Activated CD4-positive, alpha-beta T cell treated with anti-CD3 and anti-CD28 coated beads for 36 hours (primary cell): ENCODE measurements at regions not wholly inside any gene's neighbourhood (a gene's known extent, or its start where the extent isn't known, plus 50 kb on each side); places are given as distances from the start of the nearest gene placed in this dataset.

ENCODE experiments used
- ATAC-seq: fragments of 200-7000 bp; cut with Tn5 transposase; one replicate; pipeline ENCODE4 v1.10.0; 2021; ENCODE audit warnings: mild to moderate bottlenecking, moderate library complexity
- CTCF ChIA-PET: fragments of 350-600 bp; sonication (Branson Sonifier 250); formaldehyde crosslinking; loops from one replicate; lab custom pipeline; 2021; ENCODE audit warnings: antibody characterized with exemption; lab: Charles Lee
- POLR2A ChIA-PET: fragments of 350-600 bp; sonication (Branson Sonifier 250); formaldehyde crosslinking; loops from one replicate; lab custom pipeline; 2021; ENCODE audit warnings: antibody characterized with exemption, inconsistent platforms; lab: Charles Lee
- DNase-seq: peaks from one replicate; pipeline ENCODE4 v3.0.0-alpha.2; 2020
- H3K27ac Mint-ChIP-seq: one replicate; pipeline ENCODE4 v1.8.0; 2021; ENCODE audit warnings: mixed read lengths
- H3K27me3 Mint-ChIP-seq: one replicate; pipeline ENCODE4 v1.8.0; 2021; ENCODE audit warnings: mixed read lengths
- H3K36me3 Mint-ChIP-seq: one replicate; pipeline ENCODE4 v1.8.0; 2021; ENCODE audit warnings: low read depth, mixed read lengths
- H3K4me1 Mint-ChIP-seq: one replicate; pipeline ENCODE4 v1.8.0; 2021; ENCODE audit warnings: mixed read lengths
- H3K4me3 Mint-ChIP-seq: one replicate; pipeline ENCODE4 v1.8.0; 2021; ENCODE audit warnings: mild to moderate bottlenecking, moderate library complexity, mixed read lengths
- H3K9me3 Mint-ChIP-seq: one replicate; pipeline ENCODE4 v1.8.0; 2021; ENCODE audit warnings: low read depth, mixed read lengths
- intact Hi-C, 2 experiments: fragments of 100-400 bp; cut with DNase I in 1 of 2; cut with micrococcal nuclease in 1 of 2; formaldehyde crosslinking; loops; one replicate each; pipeline versions ENCODE4 v1.14.2 to v1.15.1; 2022 to 2024; cut with DNase I, micrococcal nuclease

DNA sequence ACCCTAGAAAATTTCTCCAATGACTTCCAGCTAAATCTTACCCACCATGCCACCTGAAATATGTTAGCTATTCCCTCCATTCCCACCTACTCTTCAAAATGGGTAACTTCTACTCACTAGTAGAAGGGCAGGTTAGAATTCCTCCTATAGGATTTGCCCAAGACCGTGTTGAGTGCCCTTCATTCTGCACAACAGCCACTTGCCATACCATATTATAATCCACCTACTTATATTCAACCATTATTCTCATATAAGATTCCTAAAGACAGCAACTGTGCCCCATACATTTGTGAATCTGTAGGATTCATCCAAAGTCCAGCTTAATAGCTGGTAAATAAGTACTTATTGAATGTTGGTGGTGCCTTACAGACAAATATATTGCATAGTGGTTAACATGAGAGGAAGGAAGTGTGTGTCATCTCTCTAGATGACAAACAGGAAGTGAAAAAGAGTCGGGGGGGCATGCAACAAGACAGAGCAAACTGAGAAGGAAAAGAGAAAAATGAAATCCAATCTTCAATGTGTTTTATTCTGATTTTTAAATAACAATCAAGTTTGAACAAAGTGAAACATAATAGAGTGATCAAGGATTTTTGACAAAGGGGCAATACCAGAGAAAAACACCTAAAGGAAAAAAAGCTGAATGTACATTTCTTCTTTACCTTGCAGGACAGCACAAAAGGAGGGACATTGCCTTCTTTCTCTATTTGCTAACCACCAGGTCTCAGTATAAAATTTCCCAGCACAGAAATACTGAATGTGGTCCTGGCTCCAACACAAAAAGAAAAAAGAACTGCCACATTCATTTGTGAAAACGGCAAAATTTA, 389.3 kb upstream of the USP15 start:
- DNase-seq: no peak
- ChIA-PET POLR2A (no interaction called here), CTCF (no interaction called here)
- Mint-ChIP-seq H3K27ac (no peak overlapping the region), H3K4me1 (no peaks in the 10 kb centered on the region), H3K4me3 (no peak overlapping the region), H3K9me3 (no peaks in the 10 kb centered on the region), H3K36me3 (no peaks in the 10 kb centered on the region), H3K27me3 (no peaks in the 10 kb centered on the region)
- intact Hi-C loops: no loop called here
- ATAC-seq: peak; percentile 86

- ChIA-PET POLR2A (no interaction called here), CTCF (no interaction called here)
- Mint-ChIP-seq H3K36me3 (no peaks in the 10 kb centered on the region), H3K27me3 (no peaks in the 10 kb centered on the region), H3K9me3 (no peaks in the 10 kb centered on the region), H3K27ac (no peak overlapping the region), H3K4me3 (no peak overlapping the region), H3K4me1 (no peaks in the 10 kb centered on the region)
- DNase-seq (no peak), ATAC-seq (no peak)
- intact Hi-C loops: no loop called here
Measured at GRCh38 chr12:61871485-61871810, 388.8 kb upstream of the USP15 start.

- POLR2A ChIA-PET: no interaction called here
- Mint-ChIP-seq H3K27me3 (no peaks in the 10 kb centered on the region), H3K4me1 (no peaks in the 10 kb centered on the region), H3K36me3 (no peaks in the 10 kb centered on the region), H3K9me3 (no peaks in the 10 kb centered on the region), H3K27ac (no peak overlapping the region), H3K4me3 (no peak overlapping the region)
- intact Hi-C loops: no loop called here
- DNase-seq: no peak
- no peak for ATAC-seq
- CTCF ChIA-PET: no interaction called here
Measured at GRCh38 chr12:61879229-61879628, 381.0 kb upstream of the USP15 start.

GRCh38 chr12:61880186-61880585, 380.0 kb upstream of the USP15 start:
- no peak for ATAC-seq
- Mint-ChIP-seq H3K9me3 (no peaks in the 10 kb centered on the region), H3K4me1 (no peaks in the 10 kb centered on the region), H3K27ac (no peak overlapping the region), H3K4me3 (no peak overlapping the region), H3K27me3 (no peaks in the 10 kb centered on the region), H3K36me3 (no peaks in the 10 kb centered on the region)
- DNase-seq: no peak
- POLR2A ChIA-PET: no interaction called here
- CTCF ChIA-PET: no interaction called here
- intact Hi-C loops: no loop called here

GRCh38 chr12:61891632-61892031, 368.6 kb upstream of the USP15 start:
- Mint-ChIP-seq H3K27me3 (no peaks in the 10 kb centered on the region), H3K4me3 (no peak overlapping the region), H3K36me3 (no peaks in the 10 kb centered on the region), H3K9me3 (no peaks in the 10 kb centered on the region), H3K27ac (no peak overlapping the region), H3K4me1 (no peaks in the 10 kb centered on the region)
- intact Hi-C loops: no loop called here
- DNase-seq: no peak
- ATAC-seq: no peak
- ChIA-PET POLR2A (no interaction called here), CTCF (no interaction called here)

DNA sequence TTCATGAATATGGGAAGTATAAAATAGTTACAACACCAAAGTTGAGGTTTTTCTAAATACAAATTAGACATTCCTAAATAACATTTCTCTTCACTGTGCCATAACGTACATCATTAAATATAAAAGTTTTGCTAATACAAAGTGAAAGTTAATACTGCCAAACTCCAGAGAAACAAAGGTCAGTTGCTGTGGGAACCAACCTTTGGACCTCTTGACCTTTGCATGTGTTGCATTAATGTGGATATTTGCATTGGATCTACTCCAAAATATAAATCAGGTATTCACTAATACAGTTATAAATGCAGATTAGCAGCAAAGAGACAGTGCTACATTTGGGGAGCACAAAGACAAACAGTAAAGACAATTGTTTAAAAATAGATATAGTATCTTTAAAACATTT, 366.0 kb upstream of the USP15 start:
- DNase-seq: no peak
- ATAC-seq: no peak
- ChIA-PET CTCF (no interaction called here), POLR2A (no interaction called here)
- H3K36me3 Mint-ChIP-seq: no peaks in the 10 kb centered on the region
- H3K9me3 Mint-ChIP-seq: peaks cover 6% of the 10 kb centered on the region
- intact Hi-C loops: no loop called here
- H3K4me3 Mint-ChIP-seq: no peak overlapping the region
- H3K27me3 Mint-ChIP-seq: no peaks in the 10 kb centered on the region
- no peak overlapping the region for H3K27ac Mint-ChIP-seq
- H3K4me1 Mint-ChIP-seq: no peaks in the 10 kb centered on the region

GRCh38 chr12:61896436-61896835, 363.8 kb upstream of the USP15 start:
- H3K4me3 Mint-ChIP-seq: no peak overlapping the region
- no peak overlapping the region for H3K27ac Mint-ChIP-seq
- DNase-seq (no peak), ATAC-seq (no peak)
- no peaks in the 10 kb centered on the region for H3K27me3 Mint-ChIP-seq
- H3K4me1 Mint-ChIP-seq: no peaks in the 10 kb centered on the region
- ChIA-PET CTCF (no interaction called here), POLR2A (no interaction called here)
- intact Hi-C loops: no loop called here
- no peaks in the 10 kb centered on the region for H3K36me3 Mint-ChIP-seq
- H3K9me3 Mint-ChIP-seq: peaks cover 9% of the 10 kb centered on the region

DNA sequence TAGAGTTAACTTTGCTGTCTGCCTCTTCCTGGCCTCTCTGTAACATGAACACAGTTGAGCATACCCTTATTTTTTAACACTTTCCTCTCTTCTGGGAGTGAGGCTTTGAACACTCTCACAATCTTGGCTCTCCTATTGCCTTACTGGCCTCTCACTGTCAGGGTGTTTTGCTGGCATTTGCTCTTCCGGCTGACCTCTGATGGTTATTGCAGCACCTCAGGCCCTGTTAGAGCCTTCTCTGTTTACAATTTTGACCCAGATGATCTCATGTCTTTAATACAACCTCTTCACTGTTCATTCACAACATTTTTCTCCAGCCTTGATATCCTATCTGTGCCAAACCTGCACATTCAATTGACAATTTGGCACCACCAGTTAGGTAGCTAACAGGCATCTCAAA, 357.8 kb upstream of the USP15 start:
- DNase-seq: no peak
- ATAC-seq: no peak
- POLR2A ChIA-PET: no interaction called here
- Mint-ChIP-seq H3K9me3 (peaks cover 18% of the 10 kb centered on the region), H3K4me3 (no peak overlapping the region), H3K36me3 (no peaks in the 10 kb centered on the region), H3K27ac (no peak overlapping the region), H3K4me1 (no peaks in the 10 kb centered on the region), H3K27me3 (no peaks in the 10 kb centered on the region)
- intact Hi-C loops: no loop called here
- CTCF ChIA-PET: no interaction called here

DNA sequence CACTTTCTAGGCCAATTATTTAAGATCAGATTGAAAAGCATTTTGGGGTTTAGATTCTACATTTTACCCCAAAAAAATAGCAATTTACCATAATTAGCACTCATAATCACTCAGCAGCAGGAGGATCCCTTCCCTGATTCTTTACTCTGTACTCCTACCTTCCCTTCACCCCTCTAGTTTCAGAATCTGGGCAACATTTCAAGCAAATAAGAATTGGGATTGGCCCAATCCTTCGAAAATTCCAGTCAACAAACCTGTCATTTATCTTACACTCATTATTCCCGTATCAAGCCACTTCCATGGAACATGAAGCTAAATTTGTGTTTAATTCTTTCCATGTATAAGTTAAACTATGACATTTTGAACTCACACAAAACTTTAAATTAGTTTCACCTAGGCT, 349.1 kb upstream of the USP15 start:
- Mint-ChIP-seq H3K27ac (no peak overlapping the region), H3K9me3 (no peaks in the 10 kb centered on the region), H3K36me3 (no peaks in the 10 kb centered on the region), H3K27me3 (no peaks in the 10 kb centered on the region), H3K4me3 (no peak overlapping the region), H3K4me1 (no peaks in the 10 kb centered on the region)
- ChIA-PET POLR2A (no interaction called here), CTCF (no interaction called here)
- DNase-seq (no peak), ATAC-seq (no peak)
- intact Hi-C loops: no loop called here

GRCh38 chr12:61915420-61915819, 344.8 kb upstream of the USP15 start:
- ChIA-PET POLR2A (no interaction called here), CTCF (no interaction called here)
- no peaks in the 10 kb centered on the region for H3K36me3 Mint-ChIP-seq
- no peak overlapping the region for H3K27ac Mint-ChIP-seq
- H3K9me3 Mint-ChIP-seq: peaks cover 2% of the 10 kb centered on the region
- intact Hi-C loops: no loop called here
- no peaks in the 10 kb centered on the region for H3K27me3 Mint-ChIP-seq
- no peaks in the 10 kb centered on the region for H3K4me1 Mint-ChIP-seq
- no peak overlapping the region for H3K4me3 Mint-ChIP-seq
- ATAC-seq (no peak), DNase-seq (no peak)

DNA sequence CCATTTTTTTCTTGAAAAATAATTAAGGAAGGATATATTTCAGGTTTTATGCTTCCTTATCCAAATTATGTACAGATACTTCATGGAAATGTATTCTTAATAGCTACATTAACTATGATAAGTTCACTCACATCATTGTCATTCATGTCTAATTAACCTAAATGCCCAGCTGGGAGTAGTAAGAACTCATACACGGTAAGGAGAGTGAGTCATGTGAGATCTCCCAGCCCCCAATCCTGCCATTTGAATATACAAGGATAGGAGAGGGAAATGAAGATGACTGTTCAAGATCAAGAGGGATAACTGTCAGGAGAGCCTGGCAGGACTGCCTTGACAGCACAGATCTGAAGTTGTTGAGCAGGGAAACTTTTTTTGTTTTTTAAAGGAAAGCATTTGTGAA, 343.4 kb upstream of the USP15 start:
- Mint-ChIP-seq H3K27me3 (no peaks in the 10 kb centered on the region), H3K4me1 (no peaks in the 10 kb centered on the region), H3K9me3 (peaks cover 5% of the 10 kb centered on the region), H3K4me3 (no peak overlapping the region), H3K36me3 (no peaks in the 10 kb centered on the region), H3K27ac (no peak overlapping the region)
- DNase-seq (no peak), ATAC-seq (no peak)
- POLR2A ChIA-PET: no interaction called here
- CTCF ChIA-PET: no interaction called here
- intact Hi-C loops: no loop called here

GRCh38 chr12:61919686-61920085, 340.5 kb upstream of the USP15 start:
- ChIA-PET POLR2A (no interaction called here), CTCF (no interaction called here)
- Mint-ChIP-seq H3K36me3 (no peaks in the 10 kb centered on the region), H3K4me1 (no peaks in the 10 kb centered on the region), H3K27me3 (no peaks in the 10 kb centered on the region), H3K9me3 (peaks cover 15% of the 10 kb centered on the region), H3K27ac (no peak overlapping the region), H3K4me3 (no peak overlapping the region)
- intact Hi-C loops: no loop called here
- DNase-seq (no peak), ATAC-seq (no peak)

DNA sequence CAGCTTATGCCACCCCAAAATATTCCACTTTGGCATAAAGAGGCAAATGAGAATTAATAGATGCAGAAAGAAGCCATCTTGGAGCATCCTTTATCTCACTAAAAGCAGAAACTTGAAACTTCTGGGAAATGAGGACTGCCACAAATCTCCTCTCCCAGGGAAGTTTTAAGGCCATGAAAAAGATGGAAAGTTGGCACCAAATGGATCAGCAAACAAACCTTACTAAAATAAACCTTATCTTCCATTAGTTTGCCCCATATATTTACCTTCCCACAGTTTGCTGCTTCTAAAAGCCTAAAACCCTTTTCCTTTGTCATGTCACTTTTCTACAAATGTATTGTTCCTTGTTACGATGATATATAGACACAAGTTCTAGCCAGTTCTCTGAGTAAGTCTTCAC, 340.0 kb upstream of the USP15 start:
- Mint-ChIP-seq H3K4me1 (no peaks in the 10 kb centered on the region), H3K9me3 (peaks cover 18% of the 10 kb centered on the region), H3K27ac (no peak overlapping the region), H3K4me3 (no peak overlapping the region), H3K27me3 (no peaks in the 10 kb centered on the region), H3K36me3 (no peaks in the 10 kb centered on the region)
- DNase-seq (no peak), ATAC-seq (no peak)
- POLR2A ChIA-PET: no interaction called here
- CTCF ChIA-PET: no interaction called here
- intact Hi-C loops: no loop called here
